ENCODE measurements at regions not wholly inside any gene's neighbourhood (a gene's known extent, or its start where the extent isn't known, plus 50 kb on each side); places are given as distances from the start of the nearest gene placed in this dataset.

DNA sequence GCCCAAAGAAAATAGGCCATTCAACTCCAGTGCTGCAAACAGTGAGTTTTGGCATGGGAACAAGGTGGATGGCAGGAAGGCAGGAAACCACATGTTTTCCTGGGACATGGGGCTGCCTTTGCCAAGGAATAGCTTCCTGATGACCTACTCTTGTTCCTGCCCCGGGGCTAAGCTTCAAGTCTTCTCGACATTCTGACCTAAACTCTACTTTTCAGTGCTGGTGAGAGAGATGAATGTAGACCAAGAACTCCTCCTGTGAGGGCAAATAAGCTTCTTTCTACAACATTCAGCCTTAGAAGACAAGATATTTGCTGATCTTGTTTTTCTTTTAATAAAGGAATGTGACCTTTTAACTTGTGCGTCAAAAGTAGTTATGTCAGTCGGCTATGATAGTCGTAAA, 199.0 kb downstream of the GPR37 start:
- intact Hi-C loops (cut with micrococcal nuclease), result no loop called here
- Histone ChIP-seq H4K20me1 (replicated peaks; ENCODE audit: control insufficient read depth, insufficient read depth, low read length) (no peaks in the 10 kb centered on the region), H3K27ac (ENCODE audit: extremely low read depth, low read depth, low read length) (no peak overlapping the region), H3K4me3 (no peak overlapping the region), H3K27me3 (ENCODE audit: control insufficient read depth in 2 of 2, insufficient read depth in 2 of 2, low read length in 2 of 2) (no peaks in the 10 kb centered on the region), H3K36me3 (ENCODE audit: control insufficient read depth, insufficient read depth, low read length) (no peaks in the 10 kb centered on the region), H3K4me2 (ENCODE audit: insufficient read depth, low read length) (no peak overlapping the region), H3K9ac (ENCODE audit: insufficient read depth in 1 of 2, low read depth in 2 of 2, low read length in 2 of 2) (no peak overlapping the region), H2AFZ (ENCODE audit: low read depth, low read length) (no peak overlapping the region), H3K9me3 (replicated peaks; ENCODE audit: control insufficient read depth, insufficient read depth, low read depth, low read length) (no peaks in the 10 kb centered on the region), H3K79me2 (ENCODE audit: control insufficient read depth, insufficient read depth, low read length) (no peaks in the 10 kb centered on the region), H3K4me1 (replicated peaks in 1 of 2; ENCODE audit: control insufficient read depth in 2 of 2, insufficient read depth in 2 of 2, low read length in 2 of 2) (no peaks in the 10 kb centered on the region), H3K9me1 (ENCODE audit: control insufficient read depth, insufficient read depth, low read length) (no peaks in the 10 kb centered on the region)
- 1% methylated on average over 5 of the region's 5 CpGs for WGBS (ENCODE audit: insufficient coverage, low coverage, missing lambda C conversion rate)
- CTCF ChIA-PET (ENCODE audit: low intra/inter-chr PET ratio), result no interaction called here
- BruUV-seq (replicated peaks), result no TSS peak
- ATAC-seq (no peak), FAIRE-seq (no peak), DNase-seq (ENCODE audit: extremely low read depth in 1 of 4, low spot score in 3 of 4) (no peak)
- TF ChIP-seq CBX8 (IDR thresholded peaks at IDR 0.05; ENCODE audit: borderline replicate concordance, extremely low read depth, low read depth, low read length, poor library complexity, severe bottlenecking), result no peak
- no peak for TF ChIP-seq DACH1 (IDR thresholded peaks at IDR 0.05; ENCODE audit: partially characterized antibody)
- TF ChIP-seq ZNF23 (CRISPR knock-in tag; IDR thresholded peaks at IDR 0.05), result no peak
- no peak for TF ChIP-seq PYGO2 (tag; IDR thresholded peaks at IDR 0.05)
- in situ Hi-C loops (cut with MboI), result no loop called here
- POLR2A ChIA-PET, result no interaction called here

DNA sequence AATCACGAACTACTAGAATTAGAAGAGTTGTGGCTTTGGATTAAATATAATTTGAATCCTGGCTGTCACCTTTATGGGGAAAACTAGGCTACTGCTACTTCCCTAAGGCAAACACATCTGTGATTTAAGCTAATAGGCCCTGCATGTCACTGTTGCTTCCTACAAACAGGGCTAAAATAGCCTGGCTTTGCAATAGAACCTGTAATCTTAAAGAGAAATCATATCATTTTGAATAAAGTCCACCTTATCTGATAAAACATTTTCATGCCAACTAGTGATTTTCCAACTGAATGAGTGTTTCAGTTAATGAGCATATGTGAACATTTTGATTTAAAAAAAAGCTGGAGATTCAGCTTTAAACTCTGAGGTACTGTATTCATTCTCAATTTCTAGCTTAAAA, 208.0 kb downstream of the GPR37 start:
- H2AFZ ChIP-seq (ENCODE audit: low read depth, low read length), result no peak overlapping the region
- H3K9me1 ChIP-seq (ENCODE audit: control insufficient read depth, insufficient read depth, low read length), result no peaks in the 10 kb centered on the region
- H3K9ac ChIP-seq (ENCODE audit: insufficient read depth in 1 of 2, low read depth in 2 of 2, low read length in 2 of 2), result no peak overlapping the region
- CTCF ChIA-PET (ENCODE audit: low intra/inter-chr PET ratio), result no interaction called here
- no peak overlapping the region for H3K4me2 ChIP-seq (ENCODE audit: insufficient read depth, low read length)
- no peaks in the 10 kb centered on the region for H3K27me3 ChIP-seq (ENCODE audit: control insufficient read depth in 2 of 2, insufficient read depth in 2 of 2, low read length in 2 of 2)
- H3K79me2 ChIP-seq (ENCODE audit: control insufficient read depth, insufficient read depth, low read length), result no peaks in the 10 kb centered on the region
- FAIRE-seq, result no peak
- no peaks in the 10 kb centered on the region for H4K20me1 ChIP-seq (replicated peaks; ENCODE audit: control insufficient read depth, insufficient read depth, low read length)
- no peak for ATAC-seq
- BruUV-seq (replicated peaks), result no TSS peak
- H3K27ac ChIP-seq (ENCODE audit: extremely low read depth, low read depth, low read length), result no peak overlapping the region
- intact Hi-C loops (cut with micrococcal nuclease), result no loop called here
- 0% methylated on average over 1 of the region's 1 CpG for WGBS (ENCODE audit: insufficient coverage, low coverage, missing lambda C conversion rate)
- H3K9me3 ChIP-seq (replicated peaks; ENCODE audit: control insufficient read depth, insufficient read depth, low read depth, low read length), result no peaks in the 10 kb centered on the region
- in situ Hi-C loops (cut with MboI), result no loop called here
- no peak for DNase-seq (ENCODE audit: extremely low read depth in 1 of 4, low spot score in 3 of 4)
- H3K4me3 ChIP-seq, result no peak overlapping the region
- POLR2A ChIA-PET, result no interaction called here
- no peaks in the 10 kb centered on the region for H3K36me3 ChIP-seq (ENCODE audit: control insufficient read depth, insufficient read depth, low read length)
- H3K4me1 ChIP-seq (replicated peaks in 1 of 2; ENCODE audit: control insufficient read depth in 2 of 2, insufficient read depth in 2 of 2, low read length in 2 of 2), result no peaks in the 10 kb centered on the region
- TF ChIP-seq PHF8 (IDR thresholded peaks at IDR 0.05; ENCODE audit: borderline replicate concordance, low read length), result no peak
- TF ChIP-seq HDAC8 (tag; IDR thresholded peaks at IDR 0.05), result no peak
- no peak for TF ChIP-seq ILF3 (IDR thresholded peaks at IDR 0.05; ENCODE audit: borderline replicate concordance)
- no peak for TF ChIP-seq IRF2 (CRISPR knock-in tag; IDR thresholded peaks at IDR 0.05)
- TF ChIP-seq BRD4 (IDR thresholded peaks at IDR 0.05), result no peak
- no peak for TF ChIP-seq HMG20B (CRISPR knock-in tag; IDR thresholded peaks at IDR 0.05)
- no peak for TF ChIP-seq L3MBTL2 (IDR thresholded peaks at IDR 0.05)
- no peak for TF ChIP-seq FOXJ3 (CRISPR knock-in tag; IDR thresholded peaks at IDR 0.05)
- TF ChIP-seq TEAD1 (CRISPR knock-in tag; IDR thresholded peaks at IDR 0.05), result no peak
- TF ChIP-seq, protein P1, sequence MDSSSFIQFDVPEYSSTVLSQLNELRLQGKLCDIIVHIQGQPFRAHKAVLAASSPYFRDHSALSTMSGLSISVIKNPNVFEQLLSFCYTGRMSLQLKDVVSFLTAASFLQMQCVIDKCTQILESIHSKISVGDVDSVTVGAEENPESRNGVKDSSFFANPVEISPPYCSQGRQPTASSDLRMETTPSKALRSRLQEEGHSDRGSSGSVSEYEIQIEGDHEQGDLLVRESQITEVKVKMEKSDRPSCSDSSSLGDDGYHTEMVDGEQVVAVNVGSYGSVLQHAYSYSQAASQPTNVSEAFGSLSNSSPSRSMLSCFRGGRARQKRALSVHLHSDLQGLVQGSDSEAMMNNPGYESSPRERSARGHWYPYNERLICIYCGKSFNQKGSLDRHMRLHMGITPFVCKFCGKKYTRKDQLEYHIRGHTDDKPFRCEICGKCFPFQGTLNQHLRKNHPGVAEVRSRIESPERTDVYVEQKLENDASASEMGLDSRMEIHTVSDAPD (CRISPR knock-in tag; IDR thresholded peaks at IDR 0.05), result no peak
- TF ChIP-seq, protein P2, sequence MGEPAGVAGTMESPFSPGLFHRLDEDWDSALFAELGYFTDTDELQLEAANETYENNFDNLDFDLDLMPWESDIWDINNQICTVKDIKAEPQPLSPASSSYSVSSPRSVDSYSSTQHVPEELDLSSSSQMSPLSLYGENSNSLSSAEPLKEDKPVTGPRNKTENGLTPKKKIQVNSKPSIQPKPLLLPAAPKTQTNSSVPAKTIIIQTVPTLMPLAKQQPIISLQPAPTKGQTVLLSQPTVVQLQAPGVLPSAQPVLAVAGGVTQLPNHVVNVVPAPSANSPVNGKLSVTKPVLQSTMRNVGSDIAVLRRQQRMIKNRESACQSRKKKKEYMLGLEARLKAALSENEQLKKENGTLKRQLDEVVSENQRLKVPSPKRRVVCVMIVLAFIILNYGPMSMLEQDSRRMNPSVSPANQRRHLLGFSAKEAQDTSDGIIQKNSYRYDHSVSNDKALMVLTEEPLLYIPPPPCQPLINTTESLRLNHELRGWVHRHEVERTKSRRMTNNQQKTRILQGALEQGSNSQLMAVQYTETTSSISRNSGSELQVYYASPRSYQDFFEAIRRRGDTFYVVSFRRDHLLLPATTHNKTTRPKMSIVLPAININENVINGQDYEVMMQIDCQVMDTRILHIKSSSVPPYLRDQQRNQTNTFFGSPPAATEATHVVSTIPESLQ (CRISPR knock-in tag; IDR thresholded peaks at IDR 0.05), result no peak

Measured in K562 (cell line).